Glutamatergic neuron (in vitro differentiated cells): ENCODE measurements at regions not wholly inside any gene's neighbourhood (a gene's known extent, or its start where the extent isn't known, plus 50 kb on each side); places are given as distances from the start of the nearest gene placed in this dataset.
A peak's percentile ranks its signal among the peaks of the same experiment; 100 is the strongest.

Experiments
- DNase-seq: peaks from one replicate; pipeline ENCODE4 v3.0.0; 2022
- H3K27ac Mint-ChIP-seq: one replicate; pipeline ENCODE4 v1.8.0; 2020; ENCODE audit warnings: mild to moderate bottlenecking, mixed read lengths, inconsistent platforms; ENCODE audit not compliant: unreplicated experiment
- H3K27me3 Mint-ChIP-seq: one replicate; pipeline ENCODE4 v1.8.0; 2020; ENCODE audit warnings: mild to moderate bottlenecking, moderate library complexity, mixed read lengths, inconsistent platforms; ENCODE audit not compliant: unreplicated experiment
- H3K36me3 Mint-ChIP-seq: one replicate; pipeline ENCODE4 v1.8.0; 2020; ENCODE audit warnings: mild to moderate bottlenecking, mixed read lengths, inconsistent platforms; ENCODE audit not compliant: unreplicated experiment
- H3K4me1 Mint-ChIP-seq: one replicate; pipeline ENCODE4 v1.8.0; 2020; ENCODE audit warnings: mild to moderate bottlenecking, low read depth, mixed read lengths, inconsistent platforms; ENCODE audit not compliant: unreplicated experiment
- H3K4me3 Mint-ChIP-seq: one replicate; pipeline ENCODE4 v1.8.0; 2020; ENCODE audit warnings: mild to moderate bottlenecking, mixed read lengths, inconsistent platforms; ENCODE audit not compliant: unreplicated experiment
- H3K9me3 Mint-ChIP-seq: one replicate; pipeline ENCODE4 v1.8.0; 2020; ENCODE audit warnings: mild to moderate bottlenecking, moderate library complexity, mixed read lengths, inconsistent platforms; ENCODE audit not compliant: unreplicated experiment
- CTCF ChIP-seq: fragments of 200-600 bp; sonication (generic); IDR thresholded peaks from one replicate; pipeline ENCODE4 v1.5.0; 2021; ENCODE audit not compliant: partially characterized antibody, unreplicated experiment

DNA sequence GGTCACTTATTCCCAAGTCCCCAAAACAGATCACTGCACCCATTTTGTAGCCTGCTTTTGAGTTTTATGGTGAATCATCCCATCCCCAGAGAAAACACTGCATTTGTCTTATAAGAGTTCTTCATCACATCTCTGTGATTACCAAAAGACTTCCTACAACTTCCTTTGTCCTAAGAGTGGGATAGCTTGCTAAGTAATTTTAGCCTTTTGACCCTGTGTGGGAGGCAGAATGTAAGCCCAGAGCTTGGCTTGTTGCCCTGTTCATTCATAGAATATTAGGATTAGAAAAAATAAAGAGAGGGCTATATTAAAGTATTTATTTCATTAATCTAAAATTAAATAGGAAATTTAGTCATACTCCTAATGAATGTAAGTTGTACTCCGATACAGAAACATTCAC lies 213.3 kb downstream of the MZT1 start:
- DNase-seq, result no peak
- no peak overlapping the region for H3K27ac Mint-ChIP-seq
- H3K4me3 Mint-ChIP-seq, result no peak overlapping the region
- no peaks in the 10 kb centered on the region for H3K27me3 Mint-ChIP-seq
- no peak for TF ChIP-seq CTCF
- no peaks in the 10 kb centered on the region for H3K36me3 Mint-ChIP-seq
- H3K9me3 Mint-ChIP-seq, result no peaks in the 10 kb centered on the region
- H3K4me1 Mint-ChIP-seq, result peaks cover 8% of the 10 kb centered on the region

GRCh38 chr13:72508392-72508791 lies 219.0 kb downstream of the MZT1 start:
- TF ChIP-seq CTCF, result no peak
- no peak overlapping the region for H3K4me3 Mint-ChIP-seq
- no peaks in the 10 kb centered on the region for H3K9me3 Mint-ChIP-seq
- H3K27me3 Mint-ChIP-seq, result peaks cover 3% of the 10 kb centered on the region
- H3K27ac Mint-ChIP-seq, result peak overlapping the region; percentile 1
- H3K36me3 Mint-ChIP-seq, result no peaks in the 10 kb centered on the region
- no peak for DNase-seq
- peaks cover 31% of the 10 kb centered on the region for H3K4me1 Mint-ChIP-seq

DNA sequence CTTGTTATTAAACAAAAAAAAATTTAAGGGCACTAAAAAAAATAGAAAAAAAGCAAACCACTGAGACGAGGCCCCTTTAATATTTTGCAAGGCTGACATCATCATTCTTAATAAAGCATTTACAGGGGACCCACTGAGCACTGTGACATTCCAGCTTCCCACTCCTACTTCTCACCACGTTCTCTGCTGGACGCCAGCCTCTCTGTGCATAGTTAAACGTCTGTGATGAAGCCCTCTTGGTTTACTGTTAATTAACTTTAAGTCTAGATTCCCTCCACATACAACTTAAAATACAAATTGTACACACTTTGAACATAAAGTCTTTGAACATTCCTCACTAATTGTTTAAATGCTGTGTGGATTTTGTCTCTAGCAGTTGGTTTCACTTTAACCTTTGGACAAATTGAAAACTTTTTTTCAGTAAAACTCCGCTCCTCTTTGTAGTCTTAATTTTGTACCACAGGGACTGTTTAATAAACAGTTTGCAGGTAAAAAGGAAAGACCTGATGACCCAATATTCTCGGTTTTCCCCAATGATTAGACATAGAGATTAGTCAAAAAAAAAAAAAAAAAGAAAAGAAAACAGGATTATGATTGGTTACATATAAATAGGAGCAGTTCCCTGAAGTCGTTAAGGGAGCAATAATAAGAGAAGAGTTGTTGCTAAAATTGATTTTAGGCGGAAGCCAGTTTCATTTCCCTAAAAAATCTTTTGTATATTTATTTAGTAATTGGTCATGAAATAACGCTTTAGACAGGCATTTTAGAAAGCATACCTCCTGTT lies 219.8 kb downstream of the MZT1 start:
- Mint-ChIP-seq H3K27ac (no peak overlapping the region), H3K4me3 (no peak overlapping the region), H3K36me3 (no peaks in the 10 kb centered on the region), H3K27me3 (peaks cover 3% of the 10 kb centered on the region), H3K9me3 (no peaks in the 10 kb centered on the region), H3K4me1 (peaks cover 34% of the 10 kb centered on the region)
- DNase-seq, result no peak
- no peak for TF ChIP-seq CTCF

DNA sequence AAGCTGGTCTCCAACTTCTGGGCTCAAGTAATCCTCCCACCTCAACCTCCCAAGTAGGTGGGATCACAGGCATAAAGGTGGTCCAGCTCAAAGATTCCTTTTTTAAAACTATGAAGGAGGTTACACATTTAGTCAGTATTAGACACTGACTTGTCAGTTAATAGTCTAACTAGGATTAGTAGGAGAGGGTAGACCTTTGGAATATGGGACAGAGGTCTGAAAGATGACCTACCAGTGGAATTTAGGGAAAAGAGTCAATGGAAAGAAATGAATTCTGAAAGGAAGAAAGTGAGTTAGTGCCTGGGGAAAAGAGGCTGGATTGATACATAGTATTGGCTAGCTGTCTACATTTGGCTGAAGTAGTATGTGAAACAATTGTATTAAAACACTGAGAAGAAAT lies 220.7 kb downstream of the MZT1 start:
- DNase-seq, result no peak
- H3K9me3 Mint-ChIP-seq, result no peaks in the 10 kb centered on the region
- no peaks in the 10 kb centered on the region for H3K36me3 Mint-ChIP-seq
- H3K4me3 Mint-ChIP-seq, result no peak overlapping the region
- peaks cover 3% of the 10 kb centered on the region for H3K27me3 Mint-ChIP-seq
- H3K4me1 Mint-ChIP-seq, result peaks cover 39% of the 10 kb centered on the region
- TF ChIP-seq CTCF, result no peak
- H3K27ac Mint-ChIP-seq, result no peak overlapping the region

DNA sequence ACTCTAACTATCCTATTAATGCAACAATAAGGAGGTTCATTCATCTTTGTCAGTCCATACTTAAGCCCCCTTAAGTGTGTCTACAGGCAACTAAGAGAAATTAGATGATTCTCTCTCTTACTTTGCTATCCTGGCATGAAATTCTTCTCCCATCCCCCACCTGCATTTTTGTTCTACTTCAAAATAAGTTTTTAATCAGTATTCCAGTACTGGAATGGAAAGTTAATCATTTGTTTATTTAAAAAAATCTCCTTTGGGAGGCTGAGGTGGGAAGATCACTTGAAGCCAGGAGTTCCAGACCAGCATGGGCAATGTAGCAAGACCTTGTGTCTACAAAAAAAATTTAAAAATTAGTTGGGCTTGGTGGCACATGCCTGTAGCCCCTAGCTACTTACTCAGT lies 222.1 kb downstream of the MZT1 start:
- Mint-ChIP-seq H3K36me3 (no peaks in the 10 kb centered on the region), H3K4me1 (peaks cover 43% of the 10 kb centered on the region), H3K27ac (no peak overlapping the region), H3K4me3 (no peak overlapping the region), H3K27me3 (peaks cover 3% of the 10 kb centered on the region), H3K9me3 (no peaks in the 10 kb centered on the region)
- no peak for TF ChIP-seq CTCF
- DNase-seq, result no peak
